ENCODE measurements at regions not wholly inside any gene's neighbourhood (a gene's known extent, or its start where the extent isn't known, plus 50 kb on each side); places are given as distances from the start of the nearest gene placed in this dataset.

DNA sequence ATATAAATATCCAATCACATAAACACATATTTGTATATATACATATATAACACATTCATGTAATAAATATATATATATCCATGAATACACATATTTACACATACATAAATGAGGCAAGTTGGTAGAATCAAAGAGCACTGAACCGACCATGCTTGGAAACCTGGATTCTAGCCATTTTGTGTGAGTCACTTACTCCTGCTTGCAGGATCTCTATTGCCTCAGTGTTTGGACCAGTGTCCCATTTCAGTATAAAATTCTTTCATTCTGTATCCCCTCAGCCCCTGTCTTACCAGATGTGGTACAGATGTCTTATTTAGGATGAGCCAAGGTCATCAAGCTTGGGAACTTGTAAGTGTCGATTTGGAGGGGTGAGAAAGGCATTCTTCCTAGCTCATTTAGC, 391.4 kb upstream of the FRG2C start:
- TF ChIP-seq, protein P1, sequence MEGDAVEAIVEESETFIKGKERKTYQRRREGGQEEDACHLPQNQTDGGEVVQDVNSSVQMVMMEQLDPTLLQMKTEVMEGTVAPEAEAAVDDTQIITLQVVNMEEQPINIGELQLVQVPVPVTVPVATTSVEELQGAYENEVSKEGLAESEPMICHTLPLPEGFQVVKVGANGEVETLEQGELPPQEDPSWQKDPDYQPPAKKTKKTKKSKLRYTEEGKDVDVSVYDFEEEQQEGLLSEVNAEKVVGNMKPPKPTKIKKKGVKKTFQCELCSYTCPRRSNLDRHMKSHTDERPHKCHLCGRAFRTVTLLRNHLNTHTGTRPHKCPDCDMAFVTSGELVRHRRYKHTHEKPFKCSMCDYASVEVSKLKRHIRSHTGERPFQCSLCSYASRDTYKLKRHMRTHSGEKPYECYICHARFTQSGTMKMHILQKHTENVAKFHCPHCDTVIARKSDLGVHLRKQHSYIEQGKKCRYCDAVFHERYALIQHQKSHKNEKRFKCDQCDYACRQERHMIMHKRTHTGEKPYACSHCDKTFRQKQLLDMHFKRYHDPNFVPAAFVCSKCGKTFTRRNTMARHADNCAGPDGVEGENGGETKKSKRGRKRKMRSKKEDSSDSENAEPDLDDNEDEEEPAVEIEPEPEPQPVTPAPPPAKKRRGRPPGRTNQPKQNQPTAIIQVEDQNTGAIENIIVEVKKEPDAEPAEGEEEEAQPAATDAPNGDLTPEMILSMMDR (IDR thresholded peaks at IDR 0.05): no peak
- no peak for TF ChIP-seq POLR2A (IDR thresholded peaks at IDR 0.05)
